PFSK-1 (cell line): ENCODE measurements at regions not wholly inside any gene's neighbourhood (a gene's known extent, or its start where the extent isn't known, plus 50 kb on each side); places are given as distances from the start of the nearest gene placed in this dataset.

Source experiments
- FOXP2 ChIP-seq: optimal IDR thresholded peaks from 2 replicates; pipeline ENCODE3; 2011; ENCODE audit warnings: borderline replicate concordance, control low read depth, inconsistent platforms; ENCODE audit not compliant: insufficient read depth; ENCODE audit errors: extremely low read length, extremely low read depth
- POLR2AphosphoS5 ChIP-seq: IDR thresholded peaks from 2 replicates; pipeline ENCODE4 v1.6.1; 2012; ENCODE audit warnings: low read depth, mild to moderate bottlenecking, control low read depth, low read length, moderate library complexity
- SIN3A ChIP-seq: IDR thresholded peaks from 2 replicates; pipeline ENCODE4 v1.6.1; 2012; ENCODE audit warnings: mild to moderate bottlenecking, low read length, moderate library complexity, borderline replicate concordance; ENCODE audit not compliant: insufficient read depth
- TAF1 ChIP-seq: IDR thresholded peaks from 2 replicates; pipeline ENCODE4 v1.6.1; 2012; ENCODE audit warnings: low read length, control low read depth, borderline replicate concordance; ENCODE audit not compliant: insufficient read depth

DNA sequence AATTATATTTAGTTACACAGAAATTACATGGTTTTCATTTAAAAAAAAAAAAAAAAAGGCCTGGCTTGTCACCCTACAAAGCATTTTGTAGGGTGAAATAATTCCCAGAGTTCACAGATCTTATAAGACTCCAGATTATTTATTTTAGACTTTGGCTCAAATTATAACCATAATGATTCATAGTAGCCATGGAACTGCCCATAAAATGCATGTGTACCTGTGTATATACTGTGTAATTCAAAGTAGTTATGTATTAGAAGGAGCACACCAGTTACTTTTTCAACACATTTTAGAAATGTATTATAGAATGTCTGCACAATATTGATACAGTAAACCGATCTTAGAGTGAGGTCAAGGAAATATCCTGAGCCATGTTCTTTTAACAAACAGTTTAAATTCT, 975.6 kb downstream of the GBE1 start:
- no peak for TF ChIP-seq FOXP2
- no peak for TF ChIP-seq POLR2AphosphoS5
- no peak for TF ChIP-seq SIN3A
- TF ChIP-seq TAF1 = no peak
